Stimulated activated CD4-positive, alpha-beta T cell treated with anti-CD3 and anti-CD28 coated beads, Interleukin-4, amount 100 ng/mL, for 48 hours (primary cell): ENCODE measurements at regions not wholly inside any gene's neighbourhood (a gene's known extent, or its start where the extent isn't known, plus 50 kb on each side); places are given as distances from the start of the nearest gene placed in this dataset.
A peak's percentile ranks its signal among the peaks of the same experiment; 100 is the strongest.
"Not testable (repeated sequence)": the region's sequence is repeated elsewhere in the genome, so short reads cannot be mapped to it uniquely, and the experiment has no call there.

Experiments
- DNase-seq, 2 donors: peaks; one replicate each; pipeline ENCODE4 v3.0.0-alpha.2; 2020; ENCODE audit warnings: low read depth in 2 of 2

DNA sequence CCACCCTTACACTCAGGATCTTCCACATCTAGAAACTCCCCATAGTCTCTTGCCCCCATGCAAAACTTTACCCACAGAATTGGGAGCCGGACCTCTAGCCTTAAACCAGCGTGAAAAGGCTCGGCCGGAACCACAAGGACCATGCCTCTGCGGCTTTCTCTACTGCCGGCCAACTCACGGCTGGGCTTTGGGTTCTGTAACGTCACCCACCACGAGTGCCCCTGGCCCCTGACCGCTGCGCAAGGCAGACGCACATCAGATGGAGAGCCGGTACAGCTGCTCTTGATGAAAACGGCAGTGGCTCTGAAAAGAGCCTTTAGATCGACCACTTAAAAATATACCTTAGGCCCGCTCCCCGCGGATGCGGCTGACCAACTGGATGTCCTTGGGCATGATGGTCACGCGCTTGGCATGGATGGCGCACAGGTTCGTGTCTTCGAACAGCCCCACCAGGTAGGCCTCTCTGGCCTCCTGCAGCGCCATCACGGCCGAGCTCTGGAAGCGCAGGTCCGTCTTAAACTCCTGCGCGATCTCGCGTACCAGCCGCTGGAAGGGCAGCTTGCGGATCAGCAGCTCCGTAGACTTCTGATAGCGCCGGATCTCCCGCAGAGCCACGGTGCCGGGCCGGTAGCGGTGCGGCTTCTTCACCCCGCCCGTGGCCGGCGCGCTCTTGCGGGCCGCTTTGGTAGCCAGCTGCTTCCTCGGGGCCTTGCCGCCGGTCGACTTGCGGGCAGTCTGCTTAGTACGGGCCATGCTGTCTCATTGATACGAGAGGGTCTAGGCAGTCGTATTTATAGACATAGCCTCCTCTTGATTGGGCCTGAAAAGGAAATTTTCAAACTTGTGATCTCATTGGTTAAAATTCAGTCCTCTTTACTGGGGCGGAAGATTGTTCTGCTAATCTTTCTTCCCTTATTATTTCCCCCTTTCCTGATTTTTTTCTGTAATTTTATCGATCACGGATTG lies 66.3 kb downstream of the FAM72C start:
- DNase-seq = peak in 1 of 2 donors; percentile 13

DNA sequence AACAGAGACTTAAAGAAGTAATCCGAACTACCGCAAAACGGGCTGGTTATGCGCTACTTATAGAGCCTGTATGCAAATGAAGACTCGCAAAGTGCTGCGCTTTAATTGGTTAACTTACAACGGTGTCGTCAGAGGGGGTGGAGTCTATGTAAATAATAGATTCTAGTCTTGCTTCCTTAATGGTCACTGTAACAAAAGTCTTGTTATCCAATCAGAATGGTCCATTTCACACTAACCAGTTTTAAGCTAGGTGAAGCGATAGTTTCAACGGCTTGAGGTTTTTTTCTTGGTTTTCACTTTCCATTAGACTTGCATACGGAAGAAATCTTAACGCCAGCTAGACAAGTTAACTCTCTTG lies 67.2 kb downstream of the FAM72C start:
- not testable (repeated sequence) for DNase-seq

DNA sequence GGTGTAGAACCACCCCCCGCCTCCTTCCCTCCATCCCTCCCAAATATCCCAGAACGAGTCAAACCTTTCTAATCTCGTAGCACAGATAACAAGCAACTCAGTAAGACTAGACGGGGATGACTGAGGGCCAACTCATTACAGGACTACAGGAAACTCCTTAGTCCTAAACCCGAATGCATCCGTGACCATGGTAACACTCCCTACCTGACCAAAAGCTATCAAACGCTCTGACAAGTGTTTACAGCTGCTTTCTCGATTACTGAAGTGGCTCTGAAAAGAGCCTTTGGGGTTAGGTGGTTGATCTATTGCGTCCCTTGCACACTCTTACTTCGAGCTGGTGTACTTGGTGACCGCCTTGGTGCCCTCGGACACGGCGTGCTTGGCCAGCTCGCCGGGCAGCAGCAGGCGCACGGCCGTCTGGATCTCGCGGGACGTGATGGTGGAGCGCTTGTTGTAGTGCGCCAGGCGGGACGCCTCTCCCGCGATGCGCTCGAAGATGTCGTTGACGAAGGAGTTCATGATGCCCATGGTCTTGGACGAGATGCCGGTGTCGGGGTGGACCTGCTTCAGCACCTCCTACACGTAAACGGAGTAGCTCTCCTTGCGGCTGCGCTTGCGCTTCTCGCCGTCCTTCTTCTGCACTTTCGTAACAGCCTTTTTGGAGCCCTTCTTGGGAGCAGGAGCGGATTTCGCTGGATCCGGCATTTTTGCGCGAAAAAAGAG lies 67.7 kb downstream of the FAM72C start:
- DNase-seq = not testable (repeated sequence)

- not testable (repeated sequence) for DNase-seq
These were observed 75.4 kb downstream of the FAM72C start for GRCh38 chr1:143896377-143896776.

GRCh38 chr1:143884932-143885574 lies 86.7 kb downstream of the FAM72C start:
- peak; percentile 58 to 67 for DNase-seq

DNA sequence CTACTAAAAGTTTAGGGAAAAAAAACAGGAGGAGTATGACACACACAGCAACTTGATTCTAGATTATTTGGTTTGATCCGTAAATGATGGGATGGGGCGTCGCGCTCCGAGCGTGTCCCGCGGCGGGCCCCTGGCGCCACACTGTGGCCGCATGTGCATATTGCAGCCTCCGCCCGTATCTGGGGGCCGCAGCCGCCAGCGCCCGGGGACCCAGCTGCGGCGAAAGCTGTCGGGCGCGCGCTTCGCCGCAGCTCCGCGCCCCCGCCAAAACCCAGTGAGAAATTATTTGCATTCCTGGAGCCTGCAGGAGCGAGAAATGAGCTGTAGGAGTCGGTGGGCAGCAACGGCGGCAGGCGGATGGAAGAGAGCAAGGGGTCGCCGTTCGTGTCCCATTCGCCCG lies 87.3 kb downstream of the FAM72C start:
- peak; percentile 18 to 19 for DNase-seq

DNA sequence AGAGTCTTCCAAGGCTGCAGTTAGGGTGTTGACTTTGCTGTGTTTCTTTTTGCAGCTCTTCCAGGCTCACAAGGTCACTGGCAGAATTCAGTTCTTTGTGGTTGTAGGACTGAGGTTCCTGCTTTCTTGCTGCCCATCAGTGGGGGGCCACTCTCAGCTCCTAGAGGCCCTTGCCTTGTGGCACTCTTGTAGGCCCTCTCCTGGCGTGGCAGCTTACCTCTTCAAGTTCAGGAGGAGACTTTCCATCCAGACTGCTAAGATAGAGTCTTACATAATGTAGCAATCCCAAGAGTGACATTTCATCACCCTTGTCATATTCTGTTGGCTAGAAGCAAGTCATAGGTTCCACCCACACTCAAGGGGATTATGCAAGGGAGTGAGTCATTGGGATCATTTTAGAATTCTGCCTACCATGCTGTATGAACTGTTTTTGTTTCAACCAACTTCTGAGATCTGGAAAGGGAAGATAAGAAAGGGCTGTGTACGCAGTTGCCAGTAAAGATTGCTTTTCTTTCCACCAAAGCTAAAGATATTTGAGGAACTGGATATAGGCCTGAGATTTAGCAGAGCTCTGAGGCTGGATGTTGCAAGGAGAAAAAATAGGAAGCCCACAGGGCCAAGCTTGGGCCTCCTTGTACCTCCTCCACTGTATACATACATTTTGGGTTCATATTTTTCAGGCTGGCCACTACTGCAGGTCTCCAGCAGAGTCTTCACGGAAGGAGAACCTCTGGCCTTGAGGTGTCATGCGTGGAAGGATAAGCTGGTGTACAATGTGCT lies 91.8 kb downstream of the FAM72C start:
- DNase-seq = not testable (repeated sequence)

- not testable (repeated sequence) for DNase-seq
These were observed 95.8 kb downstream of the FAM72C start for GRCh38 chr1:143875947-143876346.

GRCh38 chr1:143874625-143875024 lies 97.2 kb downstream of the FAM72C start:
- DNase-seq = not testable (repeated sequence)

DNA sequence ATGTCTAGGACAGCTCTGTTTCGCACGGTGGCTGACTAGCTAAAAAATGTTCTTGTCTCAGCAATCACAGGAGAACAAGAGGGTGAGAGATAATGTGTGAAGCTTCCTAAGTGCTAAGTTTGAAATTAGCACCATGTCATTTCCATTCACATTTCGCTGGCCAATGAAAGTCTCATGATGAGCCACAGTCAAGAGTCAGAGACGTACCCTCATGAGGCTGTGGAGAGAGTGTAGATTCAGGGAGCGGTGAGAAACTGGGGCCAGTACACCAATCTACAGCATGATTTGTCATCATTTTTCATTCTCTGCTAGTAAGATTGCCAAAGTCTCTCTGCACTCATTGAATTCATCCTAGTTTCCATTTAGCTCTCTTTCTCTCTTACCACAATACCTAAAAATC lies 98.1 kb downstream of the FAM72C start:
- not testable (repeated sequence) for DNase-seq

DNA sequence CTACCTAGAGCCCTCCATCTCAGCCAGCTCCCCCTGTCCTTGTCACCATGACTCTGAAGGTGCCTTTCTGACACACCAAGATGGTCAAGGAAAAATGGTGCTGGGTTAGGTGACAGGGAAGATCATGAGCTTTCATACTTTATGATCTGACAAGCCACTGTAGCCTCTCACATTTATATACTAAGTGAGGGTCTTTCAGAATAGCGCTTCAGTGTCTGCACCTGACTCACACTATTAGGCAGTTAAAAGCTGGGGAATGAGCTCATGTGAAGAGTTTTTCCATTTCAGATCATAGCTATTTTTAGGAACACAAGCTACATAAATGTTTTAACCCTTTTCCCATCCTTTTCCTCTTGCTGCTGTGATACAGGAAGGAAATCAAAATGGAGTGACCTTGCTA lies 101.4 kb downstream of the FAM72C start:
- not testable (repeated sequence) for DNase-seq

DNA sequence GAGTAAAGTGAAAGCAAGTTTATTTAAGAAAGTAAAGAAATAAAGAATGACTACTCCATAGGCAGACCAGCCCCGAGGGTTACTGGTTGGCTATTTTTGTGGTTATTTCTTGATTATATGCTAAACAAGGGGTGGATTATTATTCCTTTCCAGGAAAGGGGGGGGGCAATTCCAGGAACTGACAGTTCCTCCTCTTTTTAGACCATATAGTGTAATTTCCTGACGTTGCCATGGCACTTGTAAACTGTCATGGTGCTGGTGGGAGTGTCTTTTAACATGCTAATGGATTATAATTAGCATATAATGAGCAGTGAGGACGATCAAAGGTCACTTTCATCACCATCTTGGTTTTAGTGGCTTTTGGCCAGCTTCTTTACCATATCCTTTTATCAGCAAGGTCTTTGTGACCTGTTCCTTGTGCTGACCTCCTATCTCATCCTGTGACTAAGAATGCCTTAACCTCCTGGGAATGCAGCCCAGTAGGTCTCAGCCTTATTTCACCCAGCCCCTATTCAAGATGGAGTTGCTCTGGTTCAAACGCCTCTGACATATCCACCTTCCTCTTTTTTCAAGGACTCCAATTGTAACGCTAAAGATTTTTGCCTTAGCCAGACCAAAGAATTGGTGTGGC lies 104.1 kb downstream of the FAM72C start:
- DNase-seq = not testable (repeated sequence)

DNA sequence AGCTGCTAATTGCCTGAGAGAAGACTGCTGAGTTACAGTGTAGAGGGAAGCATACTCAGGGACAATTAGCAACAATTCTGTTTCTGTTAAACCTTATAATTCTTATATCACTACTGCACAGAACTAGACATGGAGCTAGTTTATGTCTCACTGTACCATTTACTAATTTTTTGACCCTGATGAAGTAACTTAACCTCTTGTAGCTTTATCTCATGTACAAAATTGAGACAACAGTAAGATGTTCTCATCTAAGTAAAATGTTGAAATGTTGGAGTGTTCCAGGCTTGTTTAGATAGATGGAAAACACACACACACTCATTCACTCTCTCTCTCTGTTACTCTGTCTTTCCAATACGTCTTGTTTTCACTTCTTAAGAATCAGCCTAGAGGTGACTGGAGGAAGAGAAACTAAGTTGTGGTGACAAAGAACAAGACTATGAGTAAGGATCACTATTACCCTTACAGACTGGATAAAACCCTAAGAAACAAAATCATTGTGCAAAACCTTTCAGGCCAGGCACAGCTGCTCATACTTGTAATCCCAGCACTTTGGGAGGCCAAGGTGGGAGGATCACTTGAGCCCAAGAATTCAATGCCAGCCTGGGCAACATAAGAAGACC lies 107.8 kb downstream of the FAM72C start:
- not testable (repeated sequence) for DNase-seq

- DNase-seq = not testable (repeated sequence)
These were observed 109.1 kb downstream of the FAM72C start for GRCh38 chr1:143862722-143863121.

- not testable (repeated sequence) for DNase-seq
These were observed 110.5 kb downstream of the FAM72C start for GRCh38 chr1:143861306-143861705.

- not testable (repeated sequence) for DNase-seq
These were observed 115.9 kb downstream of the FAM72C start for GRCh38 chr1:143855867-143856266.

DNA sequence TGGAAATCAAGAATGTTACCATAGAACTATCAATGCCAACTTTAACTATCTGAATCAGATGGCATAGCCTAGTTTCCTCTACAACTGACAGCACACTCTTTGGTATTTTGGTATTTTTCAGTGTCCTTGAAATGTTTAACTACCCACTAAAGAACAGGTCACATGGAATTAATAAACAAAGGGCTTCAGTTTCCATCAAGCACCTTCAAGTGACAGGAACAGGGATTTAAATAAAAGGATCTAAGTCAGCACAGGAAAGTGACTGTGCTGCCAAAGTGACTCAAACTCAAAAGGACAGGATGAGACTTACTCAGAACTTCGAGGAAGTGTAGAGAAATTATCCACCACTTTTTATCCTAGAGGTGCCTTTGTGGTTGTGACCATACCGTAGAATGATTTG lies 117.7 kb downstream of the FAM72C start:
- DNase-seq = not testable (repeated sequence)

- DNase-seq = not testable (repeated sequence)
These were observed 121.1 kb downstream of the FAM72C start for GRCh38 chr1:143850637-143851036.

DNA sequence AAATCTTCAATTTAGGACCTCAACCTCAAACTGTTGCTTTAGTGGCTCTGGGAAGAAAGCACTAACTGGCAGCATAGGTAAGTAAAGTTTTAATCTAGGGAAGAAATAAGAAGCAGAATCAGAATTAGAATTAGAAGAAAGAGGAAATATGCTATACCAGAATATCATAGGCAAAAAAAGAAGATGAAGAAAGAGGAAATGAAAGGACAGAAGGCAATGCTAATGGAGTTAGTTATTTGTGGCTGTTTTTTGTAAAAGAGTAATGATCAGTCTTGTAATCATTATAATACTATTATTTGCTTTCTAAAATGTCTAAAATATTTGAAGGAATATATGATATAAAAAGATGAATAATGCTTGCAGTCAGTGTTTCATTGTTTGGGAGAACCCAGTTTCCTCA lies 122.9 kb downstream of the FAM72C start:
- not testable (repeated sequence) for DNase-seq

- DNase-seq = not testable (repeated sequence)
These were observed 126.6 kb downstream of the FAM72C start for GRCh38 chr1:143845193-143845592.
